Body of pancreas (tissue), 4 donors: ENCODE measurements at regions not wholly inside any gene's neighbourhood (a gene's known extent, or its start where the extent isn't known, plus 50 kb on each side); places are given as distances from the start of the nearest gene placed in this dataset.

Experiments used
- POLR2A ChIP-seq, 3 donors: fragments of 450-650 bp; IDR thresholded peaks; one replicate each; pipeline ENCODE4 v1.6.1; 2016; ENCODE audit warnings: antibody characterized with exemption in 3 of 3, mild to moderate bottlenecking in 2 of 3
- TF ChIP-seq, protein P1 (sequence below), 7 experiments: fragments of 450-650 bp in 4 of 7; fragments of 200-600 bp in 3 of 7; sonication (generic) in 3 of 7; IDR thresholded peaks; one replicate each; pipeline ENCODE4 v1.5.1; 2016 to 2019; ENCODE audit warnings: antibody characterized with exemption in 7 of 7

DNA sequence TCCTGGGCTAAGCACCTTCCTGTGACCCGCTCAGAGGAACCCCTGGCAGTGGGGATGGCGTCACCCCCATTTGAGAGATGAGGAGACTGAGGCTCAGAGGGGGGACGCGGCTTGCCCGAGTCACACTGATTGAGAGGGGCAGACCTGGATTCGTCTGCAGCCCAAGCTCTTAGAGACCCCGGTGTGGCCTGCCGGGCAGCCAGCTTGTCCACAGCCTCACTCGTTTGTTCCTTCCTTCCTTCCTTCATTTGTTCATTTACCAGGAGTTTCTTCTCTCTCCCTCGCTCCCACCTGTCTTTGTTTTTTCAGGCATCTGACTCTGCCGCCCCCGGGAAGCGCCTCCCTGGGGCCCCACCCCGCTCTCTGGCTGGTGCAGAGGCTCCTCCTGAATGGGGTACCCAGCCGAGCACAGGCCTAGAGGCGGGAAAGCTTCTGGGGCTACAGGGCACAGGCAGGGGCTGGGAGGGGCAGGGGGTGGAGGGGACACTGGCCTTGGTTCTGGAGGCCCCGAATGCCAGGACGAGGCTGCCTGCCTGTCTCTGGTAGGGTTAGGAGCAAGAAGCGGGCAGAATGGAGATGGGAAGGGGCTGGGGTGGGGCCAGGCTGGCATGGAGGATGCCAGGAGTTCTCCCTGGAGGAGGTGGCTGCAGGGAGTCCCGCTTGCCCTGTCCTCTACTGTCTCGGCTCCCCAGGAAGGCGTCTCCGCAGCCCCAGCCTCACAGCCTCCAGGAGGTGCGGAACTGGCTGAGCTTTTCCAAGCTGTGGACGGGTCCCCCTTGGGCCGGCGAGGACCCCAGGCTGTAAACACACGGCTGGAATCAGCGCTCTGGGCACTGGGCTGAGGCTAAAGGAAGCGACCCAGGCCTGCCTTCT lies 91.6 kb downstream of the UNCX start:
- TF ChIP-seq, protein P1, sequence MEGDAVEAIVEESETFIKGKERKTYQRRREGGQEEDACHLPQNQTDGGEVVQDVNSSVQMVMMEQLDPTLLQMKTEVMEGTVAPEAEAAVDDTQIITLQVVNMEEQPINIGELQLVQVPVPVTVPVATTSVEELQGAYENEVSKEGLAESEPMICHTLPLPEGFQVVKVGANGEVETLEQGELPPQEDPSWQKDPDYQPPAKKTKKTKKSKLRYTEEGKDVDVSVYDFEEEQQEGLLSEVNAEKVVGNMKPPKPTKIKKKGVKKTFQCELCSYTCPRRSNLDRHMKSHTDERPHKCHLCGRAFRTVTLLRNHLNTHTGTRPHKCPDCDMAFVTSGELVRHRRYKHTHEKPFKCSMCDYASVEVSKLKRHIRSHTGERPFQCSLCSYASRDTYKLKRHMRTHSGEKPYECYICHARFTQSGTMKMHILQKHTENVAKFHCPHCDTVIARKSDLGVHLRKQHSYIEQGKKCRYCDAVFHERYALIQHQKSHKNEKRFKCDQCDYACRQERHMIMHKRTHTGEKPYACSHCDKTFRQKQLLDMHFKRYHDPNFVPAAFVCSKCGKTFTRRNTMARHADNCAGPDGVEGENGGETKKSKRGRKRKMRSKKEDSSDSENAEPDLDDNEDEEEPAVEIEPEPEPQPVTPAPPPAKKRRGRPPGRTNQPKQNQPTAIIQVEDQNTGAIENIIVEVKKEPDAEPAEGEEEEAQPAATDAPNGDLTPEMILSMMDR (IDR thresholded peaks at IDR 0.05): no peak
- TF ChIP-seq POLR2A (IDR thresholded peaks at IDR 0.05): no peak
